GM19463 (cell line): ENCODE measurements at regions not wholly inside any gene's neighbourhood (a gene's known extent, or its start where the extent isn't known, plus 50 kb on each side); places are given as distances from the start of the nearest gene placed in this dataset.

Experiments used
- ATAC-seq: cut with Tn5 transposase; IDR thresholded peaks from one replicate; pipeline ENCODE4 v1.9.1; 2021; ENCODE audit warnings: mild to moderate bottlenecking, moderate library complexity; ENCODE audit not compliant: unreplicated experiment

DNA sequence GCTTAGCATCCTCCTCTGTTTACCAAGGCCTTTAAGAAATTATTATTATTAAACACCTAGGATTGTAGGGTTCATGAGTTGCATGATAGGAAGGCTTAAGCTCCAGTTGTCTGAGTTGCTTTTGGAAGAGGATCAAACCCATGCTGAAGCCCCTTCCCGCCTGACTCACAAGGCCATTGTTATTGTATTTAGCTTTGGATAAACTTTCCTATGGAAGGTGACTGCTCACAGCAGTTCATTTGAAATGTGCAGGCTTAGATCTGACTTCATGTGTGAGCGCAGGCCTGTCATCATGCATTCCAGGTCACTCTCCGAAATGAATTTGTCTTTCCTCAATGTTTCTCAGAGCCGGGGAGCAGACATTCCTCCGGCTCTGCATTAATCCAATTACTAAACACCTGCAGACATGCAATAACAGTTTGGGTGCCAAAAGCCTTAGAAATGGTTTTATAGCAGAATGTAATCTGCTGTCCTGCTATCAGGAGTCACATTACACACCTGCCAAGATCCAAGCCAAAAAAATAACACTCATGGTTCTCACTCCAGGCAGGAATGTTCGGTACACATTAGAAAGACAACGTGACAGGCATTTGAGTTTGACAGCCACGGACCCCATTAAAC is 119.9 kb downstream of the OSR1 start:
- ATAC-seq = no peak

DNA sequence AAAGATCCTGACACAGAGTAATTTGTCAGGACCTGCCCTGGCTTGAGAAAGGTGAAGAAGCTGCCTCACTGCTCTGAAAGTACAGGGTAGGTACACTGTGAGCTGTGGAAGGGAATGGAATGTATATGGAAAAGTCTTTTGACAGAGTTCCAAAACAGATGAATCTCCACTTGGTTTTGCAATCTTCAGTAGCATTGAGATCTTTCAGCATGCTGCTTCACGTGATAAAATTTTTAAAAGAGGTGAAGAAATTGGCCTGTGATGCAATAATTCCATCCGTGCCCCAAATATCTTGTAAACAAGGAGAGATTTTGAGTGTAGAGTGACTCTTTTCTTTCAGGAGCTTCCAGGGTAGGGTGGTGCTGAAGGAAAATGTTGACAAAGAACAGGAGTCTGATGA is 123.1 kb downstream of the OSR1 start:
- ATAC-seq = no peak

DNA sequence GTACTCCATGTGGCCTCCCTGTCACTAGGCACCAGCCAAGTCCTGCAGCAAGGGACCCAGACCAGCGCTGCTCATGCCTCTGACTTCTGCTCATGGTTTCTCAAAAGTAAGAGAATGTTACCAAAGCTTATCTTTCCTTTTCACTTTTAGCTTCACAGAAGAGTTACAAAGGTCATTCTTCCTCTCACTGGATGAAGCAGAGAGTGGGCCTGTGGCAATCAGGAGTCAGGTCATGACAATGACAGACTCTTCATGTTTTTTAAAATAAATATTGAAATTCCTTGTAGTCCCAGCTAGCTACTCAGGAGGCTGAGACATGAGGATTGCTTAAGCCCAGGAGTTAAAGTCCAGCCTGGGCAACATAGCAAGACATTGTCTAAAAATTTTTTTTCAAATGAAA is 126.1 kb downstream of the OSR1 start:
- ATAC-seq = no peak

GRCh38 chr2:19231625-19232024 is 126.8 kb downstream of the OSR1 start:
- ATAC-seq = no peak

- ATAC-seq = no peak
These were observed 127.8 kb downstream of the OSR1 start for GRCh38 chr2:19230626-19231025.

DNA sequence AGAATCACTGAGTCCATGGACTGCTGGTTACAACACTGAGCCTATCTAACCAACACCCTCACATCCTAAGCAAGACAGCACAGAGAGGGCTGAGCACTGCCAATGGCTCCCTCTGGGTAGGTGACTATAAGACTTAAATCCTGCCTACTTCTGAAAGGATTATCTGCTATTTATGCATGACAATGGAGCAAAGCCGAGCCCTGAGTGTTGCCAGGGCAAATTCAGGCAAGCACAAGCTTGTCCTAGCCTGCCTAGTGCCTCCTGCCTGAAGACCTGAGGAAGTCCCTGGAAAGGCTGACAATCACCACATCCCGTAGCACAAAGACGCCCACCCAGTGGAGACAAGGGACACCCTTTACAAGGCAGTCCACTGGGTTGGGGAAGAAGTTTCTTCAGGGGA is 129.7 kb downstream of the OSR1 start:
- no peak for ATAC-seq

GRCh38 chr2:19228181-19228593 is 130.2 kb downstream of the OSR1 start:
- no peak for ATAC-seq

- ATAC-seq = no peak
These were observed 131.6 kb downstream of the OSR1 start for GRCh38 chr2:19226871-19227270.

- no peak for ATAC-seq
These were observed 132.0 kb downstream of the OSR1 start for GRCh38 chr2:19226386-19226785.

GRCh38 chr2:19225931-19226330 is 132.5 kb downstream of the OSR1 start:
- ATAC-seq = no peak

DNA sequence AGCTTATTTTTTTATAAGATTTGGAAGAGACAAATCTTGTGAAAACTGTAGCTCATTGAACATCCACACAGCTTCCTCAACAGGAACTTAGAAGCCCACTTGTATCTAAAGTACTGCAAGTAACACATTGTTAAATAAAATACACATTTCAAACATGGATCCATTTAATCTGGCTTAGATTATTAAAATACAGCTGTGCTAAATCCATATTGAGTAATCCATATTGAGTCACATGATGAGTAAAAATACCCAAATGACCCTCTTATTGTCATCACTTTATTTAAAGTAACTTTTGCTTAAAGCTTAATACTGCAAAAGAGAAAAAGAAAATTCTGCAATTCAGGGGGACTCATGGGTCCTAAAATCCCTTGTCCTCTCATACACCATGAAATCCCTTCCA is 133.3 kb downstream of the OSR1 start:
- ATAC-seq = no peak

DNA sequence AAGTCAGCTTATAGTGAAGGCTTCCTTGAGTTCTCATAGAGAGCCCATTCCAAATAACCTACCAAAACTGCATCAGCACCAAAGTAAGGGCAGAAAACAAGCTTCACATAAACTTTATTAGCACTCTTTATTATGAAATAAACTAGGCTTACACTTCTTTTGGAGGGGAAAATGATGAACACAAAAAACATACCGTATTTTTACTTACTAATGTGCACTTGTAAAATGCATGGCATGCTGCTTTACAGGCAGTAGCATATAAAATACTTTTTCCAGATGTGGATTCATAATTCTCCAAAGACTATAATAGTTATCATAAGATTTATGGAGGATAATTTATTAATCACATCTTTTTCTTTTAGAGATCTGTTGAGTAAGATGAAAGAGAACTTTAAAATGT is 133.9 kb downstream of the OSR1 start:
- ATAC-seq = no peak

- ATAC-seq = no peak
These were observed 134.4 kb downstream of the OSR1 start for GRCh38 chr2:19224011-19224410.

GRCh38 chr2:19219060-19219459 is 139.4 kb downstream of the OSR1 start:
- ATAC-seq = no peak

DNA sequence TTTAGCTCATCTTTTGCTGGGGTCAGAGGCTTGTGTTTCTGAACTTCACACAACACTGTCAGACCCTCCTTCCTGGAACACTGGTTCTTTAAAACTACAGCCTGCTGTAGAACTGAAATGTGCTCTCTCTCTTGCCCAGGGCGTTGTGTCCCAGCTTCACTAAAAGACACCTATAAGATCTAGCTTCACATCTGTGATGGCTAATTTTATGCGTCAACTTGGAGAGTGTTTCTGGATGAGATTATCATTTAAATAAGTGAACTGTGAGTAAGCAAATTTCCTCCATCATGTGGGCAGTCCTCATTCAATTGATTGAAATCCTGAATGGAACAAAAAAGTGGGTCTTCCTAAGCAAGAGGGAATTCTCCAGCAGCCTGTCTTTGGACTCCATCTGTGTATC is 140.3 kb downstream of the OSR1 start:
- ATAC-seq = no peak

DNA sequence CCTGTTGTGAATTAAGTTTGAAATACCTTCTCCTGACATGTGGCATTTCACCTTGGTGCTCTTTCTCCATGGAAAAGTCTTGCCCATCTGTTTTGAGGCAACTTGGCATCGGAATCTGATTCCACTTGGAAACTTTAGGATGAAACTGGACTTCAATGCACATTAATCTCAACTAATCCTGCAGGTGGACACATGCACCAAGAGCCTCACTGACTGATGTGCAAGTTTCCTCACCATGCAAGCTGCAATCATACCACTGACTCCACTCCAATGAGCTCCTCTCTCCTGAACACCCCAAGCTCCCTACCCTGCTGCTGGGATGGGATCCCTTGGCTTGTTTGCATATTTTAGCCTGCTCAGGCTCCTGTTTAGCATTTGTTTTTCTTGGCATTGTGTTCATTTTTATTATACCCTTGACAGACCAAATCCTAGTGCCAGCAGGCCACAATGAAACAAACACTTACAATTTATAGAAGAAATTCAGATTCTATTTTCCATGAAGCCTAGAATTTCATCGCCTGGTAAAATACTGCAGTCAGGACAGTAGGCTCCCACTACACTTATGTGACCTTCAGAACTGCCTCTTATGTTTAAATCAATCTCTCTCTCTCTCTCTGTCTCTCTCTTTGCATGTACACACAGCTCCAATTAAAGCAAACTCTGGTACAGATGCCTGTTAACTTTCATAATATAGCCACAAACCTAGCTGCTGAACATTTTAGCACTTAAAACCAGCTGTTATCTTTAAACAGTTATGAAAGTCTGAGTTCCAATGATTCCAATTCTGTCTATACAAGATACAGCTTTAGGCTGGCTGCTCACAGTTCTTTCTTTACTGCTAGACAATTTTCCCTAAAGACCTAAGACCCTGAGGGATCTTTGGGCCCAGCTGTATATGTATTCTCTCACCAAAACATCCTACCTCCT is 141.5 kb downstream of the OSR1 start:
- ATAC-seq = no peak

DNA sequence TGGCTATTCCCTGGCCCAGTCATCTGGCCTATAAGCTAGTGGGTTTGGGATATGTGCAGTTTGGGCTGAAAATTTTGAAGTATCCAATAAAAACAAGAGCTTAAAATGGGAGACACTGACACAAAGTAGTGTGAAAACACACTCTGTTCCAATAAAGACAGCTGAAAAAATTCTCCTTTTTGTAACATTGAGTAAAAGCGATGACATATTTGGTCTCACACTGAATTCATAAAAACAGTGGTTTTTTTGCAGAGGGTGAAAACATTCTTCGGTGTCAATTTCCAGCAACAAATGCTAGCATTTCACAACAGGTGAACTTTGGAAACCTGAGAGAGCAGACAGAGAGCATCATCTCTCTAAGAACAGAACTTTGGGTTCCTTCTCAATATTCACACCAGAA is 142.2 kb downstream of the OSR1 start:
- no peak for ATAC-seq

GRCh38 chr2:19214682-19215391 is 143.6 kb downstream of the OSR1 start:
- no peak for ATAC-seq

DNA sequence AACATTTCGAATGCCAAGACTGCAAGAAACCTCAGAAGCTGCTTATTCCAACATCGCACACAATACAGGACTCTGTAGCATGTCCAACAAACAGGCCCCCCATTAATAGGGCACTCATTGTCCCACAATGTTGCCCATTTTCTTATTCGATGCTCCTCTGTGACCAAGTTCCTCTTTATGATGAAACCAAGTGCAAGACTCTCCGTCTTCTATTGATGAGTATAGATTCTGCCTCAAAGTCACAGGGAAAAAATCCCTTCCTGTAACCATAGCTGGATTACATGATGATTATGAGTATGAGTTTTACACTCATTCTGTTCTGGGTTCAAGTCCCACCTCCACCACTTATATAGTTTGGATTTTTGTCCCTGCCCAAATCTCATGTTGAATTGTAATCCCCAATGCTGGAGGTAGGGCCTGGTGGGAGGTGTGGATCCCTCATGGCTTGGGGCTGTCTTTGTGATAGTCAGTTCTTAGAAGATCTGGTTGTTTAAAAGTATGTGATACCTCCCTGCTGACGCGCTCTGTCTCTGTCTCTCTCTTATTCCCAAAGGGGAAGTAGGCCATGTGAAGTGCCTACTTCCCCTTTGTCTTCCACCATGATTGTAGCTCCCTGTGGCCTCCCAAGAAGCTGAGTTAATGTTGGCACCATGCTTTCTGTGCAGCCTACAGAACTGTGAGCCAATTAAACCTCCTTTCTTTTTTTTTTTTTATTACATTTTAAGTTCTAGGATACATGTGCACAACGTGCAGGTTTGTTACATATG is 148.7 kb downstream of the OSR1 start:
- ATAC-seq = no peak

DNA sequence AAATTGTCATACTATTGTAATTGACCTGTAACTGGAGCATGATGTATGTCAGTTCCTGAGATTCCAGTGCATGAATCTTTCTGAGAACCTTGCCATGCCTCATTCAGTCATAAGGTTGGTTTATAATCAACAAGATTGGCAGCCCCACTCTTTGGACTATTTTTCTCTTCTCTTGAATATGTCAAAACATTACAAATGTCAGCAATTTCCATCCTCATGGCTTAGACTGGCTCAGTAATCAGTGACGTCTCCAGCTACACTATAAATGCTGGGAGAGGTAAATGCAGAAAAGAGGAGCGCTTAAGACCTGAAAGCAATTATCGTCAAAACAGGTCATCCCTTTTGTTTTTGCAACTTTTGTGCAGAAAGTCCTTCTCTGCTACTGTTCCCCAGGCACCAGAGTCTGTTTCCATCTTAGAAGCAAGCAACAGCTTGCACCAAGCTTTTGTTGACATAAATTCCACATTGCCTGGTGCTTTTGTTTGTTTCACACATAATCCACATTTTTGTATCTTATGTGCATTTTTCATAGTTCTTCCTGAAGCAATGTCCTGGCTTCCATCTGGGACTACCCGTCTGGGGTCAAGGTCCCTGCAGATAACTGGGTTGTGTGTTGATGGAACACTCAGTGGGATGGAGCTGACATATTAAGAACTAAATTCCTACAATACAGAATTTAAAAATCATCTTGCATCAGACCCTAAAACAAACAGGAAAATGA is 149.8 kb downstream of the OSR1 start:
- ATAC-seq = no peak
